Esophagus squamous epithelium (tissue), 4 donors: ENCODE measurements at regions not wholly inside any gene's neighbourhood (a gene's known extent, or its start where the extent isn't known, plus 50 kb on each side); places are given as distances from the start of the nearest gene placed in this dataset.

Experiments
- CTCF ChIP-seq, 6 experiments: fragments of 450-650 bp in 4 of 6; fragments of 200-600 bp in 2 of 6; sonication (generic) in 2 of 6; IDR thresholded peaks; one replicate each; pipeline ENCODE4 v1.5.1; 2016 to 2019; ENCODE audit warnings: antibody characterized with exemption in 6 of 6, mild to moderate bottlenecking in 4 of 6, moderate library complexity in 4 of 6
- POLR2A ChIP-seq, 4 donors: fragments of 450-650 bp; IDR thresholded peaks; one replicate each; pipeline ENCODE4 v1.6.1; 2017; ENCODE audit warnings: antibody characterized with exemption in 4 of 4, mild to moderate bottlenecking in 4 of 4, moderate library complexity in 3 of 4

DNA sequence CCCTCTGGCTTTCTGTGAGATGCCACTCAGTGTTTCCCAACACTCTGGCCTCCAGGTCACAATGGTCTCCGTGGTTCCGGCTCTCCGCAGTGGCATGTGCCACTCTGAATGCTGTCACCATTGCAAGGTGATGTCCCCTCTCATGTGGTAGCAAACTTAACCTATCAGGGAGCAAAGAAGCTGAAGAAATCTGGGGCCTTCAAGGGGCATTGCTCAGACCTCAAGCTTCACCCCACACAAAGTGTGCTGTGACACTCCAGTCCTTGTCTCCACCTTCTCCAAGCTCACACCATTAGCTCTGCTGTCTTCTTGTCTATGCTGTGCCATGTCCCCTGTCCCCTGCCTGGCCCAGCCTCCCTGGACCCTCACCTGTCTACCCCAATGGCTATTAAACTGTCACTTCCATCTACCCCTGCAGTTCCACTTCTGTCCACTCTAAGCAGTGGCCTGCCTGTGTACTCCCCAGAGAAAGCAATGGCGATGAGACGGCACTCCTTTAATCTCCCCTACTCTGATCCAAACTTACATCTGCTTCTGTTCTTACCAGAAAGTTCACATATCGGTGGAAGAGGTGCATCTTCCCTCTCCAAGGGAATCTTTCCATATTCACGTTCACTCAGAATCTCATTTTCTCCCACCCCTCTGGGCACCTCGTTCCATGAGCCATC lies 93.7 kb downstream of the DHRS2 start:
- no peak for TF ChIP-seq CTCF (IDR thresholded peaks at IDR 0.05)
- no peak for TF ChIP-seq POLR2A (IDR thresholded peaks at IDR 0.05)
